OCI-M1 (cell line): ENCODE measurements at regions not wholly inside any gene's neighbourhood (a gene's known extent, or its start where the extent isn't known, plus 50 kb on each side); places are given as distances from the start of the nearest gene placed in this dataset.
"Not testable (repeated sequence)": the region's sequence is repeated elsewhere in the genome, so short reads cannot be mapped to it uniquely, and the experiment has no call there.

Experiments used
- DNase-seq: peaks from one replicate; lab custom pipeline; 2025; lab: John Stamatoyannopoulos, UW

DNA sequence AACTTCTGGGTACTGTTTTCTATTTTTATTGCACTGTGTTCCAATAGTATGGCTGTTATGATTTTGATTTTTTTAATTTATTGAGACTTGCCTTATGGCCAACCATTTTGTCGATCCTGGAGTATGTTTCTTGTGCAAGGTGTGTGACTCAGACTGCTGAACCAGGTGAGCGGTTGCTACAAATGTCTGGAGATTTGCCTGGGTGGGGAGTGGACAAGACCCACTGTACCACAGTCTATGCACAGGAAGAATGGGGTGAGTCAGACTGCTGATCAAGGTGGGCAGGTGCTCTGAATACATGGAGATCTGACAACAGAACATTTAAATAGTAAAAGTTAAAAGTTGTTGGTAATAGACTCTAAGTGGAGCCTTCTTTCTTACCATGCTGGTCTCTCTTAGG lies 609.2 kb downstream of the CSNK1G3 start:
- DNase-seq = no peak

DNA sequence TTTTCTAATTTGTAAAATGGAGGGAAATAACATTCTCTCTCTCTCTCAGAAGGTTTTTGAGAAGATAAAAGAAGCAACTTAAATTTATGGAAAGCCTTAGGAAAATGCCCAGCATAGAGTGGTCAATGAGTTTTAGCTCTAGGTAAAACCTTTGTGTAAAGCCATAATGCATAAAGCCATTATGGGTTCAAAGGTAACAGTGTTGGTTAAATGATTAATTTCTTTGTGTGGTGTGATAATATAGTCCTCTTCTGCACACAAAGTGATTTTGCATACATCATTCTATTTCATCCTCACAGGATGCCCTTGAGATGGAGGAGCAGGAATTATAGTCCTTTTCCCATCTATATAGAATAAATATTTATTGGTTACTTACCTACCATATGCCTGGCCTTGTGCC lies 602.9 kb downstream of the CSNK1G3 start:
- DNase-seq = no peak

DNA sequence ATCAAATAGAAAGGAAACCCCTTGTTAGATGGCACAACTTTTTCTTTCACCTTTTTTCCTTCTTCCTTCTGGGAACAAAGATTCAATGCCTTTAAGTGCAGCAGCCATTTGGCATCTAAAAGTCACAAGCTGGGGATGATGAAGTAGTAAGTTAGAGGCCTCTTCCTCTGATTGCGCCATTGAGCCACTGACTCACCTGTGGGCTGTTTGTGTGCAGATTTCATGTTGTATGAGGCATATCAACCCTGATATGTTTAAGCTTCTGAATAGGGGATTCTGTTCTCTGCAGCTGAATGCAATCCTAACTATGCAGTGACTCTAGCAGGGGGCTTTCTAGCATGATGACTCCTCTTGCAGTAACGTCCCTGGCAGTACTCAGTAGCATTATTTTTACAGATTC lies 599.9 kb downstream of the CSNK1G3 start:
- no peak for DNase-seq

DNA sequence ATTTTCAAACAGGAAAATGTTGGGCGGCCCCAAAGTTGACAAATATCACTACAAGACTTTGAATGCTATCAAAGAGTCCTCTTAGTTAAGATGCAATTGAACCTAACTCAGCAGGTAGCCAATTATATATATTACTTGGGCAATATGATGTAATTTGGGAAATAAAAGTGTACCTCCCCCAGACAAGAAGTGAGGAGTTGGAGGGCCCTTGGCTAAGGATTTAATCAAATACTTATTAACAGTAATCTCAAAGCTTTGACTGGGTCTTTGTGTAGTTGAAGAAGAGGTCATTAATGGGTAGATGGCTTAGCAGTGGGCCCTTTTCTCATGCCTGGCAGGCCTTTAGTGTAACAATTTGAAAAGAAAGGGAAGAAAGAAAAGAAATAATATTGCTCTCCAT lies 599.0 kb downstream of the CSNK1G3 start:
- no peak for DNase-seq

DNA sequence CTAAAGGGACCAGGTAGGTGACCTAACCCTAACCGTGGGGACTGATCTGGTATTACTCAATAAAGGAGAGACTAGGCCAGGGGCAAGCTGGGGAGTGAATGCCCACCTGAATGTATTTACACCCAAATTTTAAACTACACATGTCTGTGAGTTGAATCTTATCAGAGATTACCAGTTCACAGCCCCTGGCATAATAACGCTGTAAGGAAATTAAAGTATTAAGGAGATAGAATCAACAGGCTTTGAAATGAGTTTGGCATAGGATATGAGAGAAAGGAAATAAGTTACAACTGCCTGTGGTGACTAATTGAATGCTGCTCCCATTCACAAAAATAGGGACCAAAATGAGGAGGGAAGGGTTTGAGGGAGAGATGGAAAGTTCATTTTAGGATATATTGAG lies 593.3 kb downstream of the CSNK1G3 start:
- no peak for DNase-seq

DNA sequence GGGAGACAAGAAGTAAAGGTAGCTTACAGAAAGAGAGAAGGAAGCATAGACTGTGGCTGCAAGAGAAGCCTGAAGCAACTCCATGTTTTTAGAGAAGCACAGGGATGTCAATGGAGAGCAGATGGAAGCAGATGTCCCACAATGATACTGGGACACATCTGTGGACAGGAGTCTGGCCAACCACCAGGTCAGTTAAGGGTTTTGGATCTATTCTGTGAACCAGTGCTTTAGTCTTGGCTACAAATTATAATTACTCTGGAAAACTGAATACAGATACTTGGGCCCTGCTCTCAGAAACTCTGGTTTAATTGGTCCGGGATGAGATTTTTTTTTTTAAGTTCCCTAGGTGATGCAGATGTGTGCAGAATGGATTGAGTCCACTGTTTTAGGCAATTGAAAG lies 592.8 kb downstream of the CSNK1G3 start:
- no peak for DNase-seq

DNA sequence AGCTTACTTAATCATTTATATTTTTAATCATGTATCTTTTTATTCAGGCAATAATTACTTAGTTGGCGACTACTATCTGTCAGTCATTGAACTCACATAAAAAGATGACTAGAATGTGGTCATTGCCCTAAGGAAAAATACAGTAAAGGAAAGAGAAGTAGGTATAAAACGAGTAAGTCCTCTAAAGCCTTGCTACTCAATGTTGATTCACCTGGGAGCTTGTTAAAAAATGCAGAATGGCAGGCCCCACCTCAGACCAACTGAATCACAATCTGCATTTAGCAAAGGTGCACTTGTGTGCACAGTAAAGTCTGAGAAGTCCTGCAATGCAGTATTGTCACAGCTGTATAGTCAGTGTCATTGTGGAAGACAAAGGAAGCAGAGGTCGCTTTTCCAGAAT lies 592.4 kb downstream of the CSNK1G3 start:
- DNase-seq = no peak

DNA sequence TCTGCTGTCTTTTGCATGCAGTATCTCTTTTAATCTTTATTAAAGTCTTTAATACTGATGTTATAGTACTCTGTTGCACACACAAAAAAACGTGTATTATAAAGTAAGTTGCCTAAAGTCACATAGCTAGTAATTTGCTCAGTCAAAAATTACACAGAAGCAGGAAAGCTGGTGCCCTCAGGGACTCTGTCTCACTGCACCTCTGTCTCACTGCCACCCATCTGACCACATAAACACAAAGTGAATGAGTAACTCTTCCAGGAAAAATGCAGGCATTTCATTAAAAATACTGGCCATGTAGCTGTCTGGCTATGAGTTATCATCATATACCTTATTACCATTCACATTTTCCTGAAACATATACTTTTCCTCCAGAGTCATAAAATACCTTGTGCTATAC lies 591.7 kb downstream of the CSNK1G3 start:
- DNase-seq = no peak

DNA sequence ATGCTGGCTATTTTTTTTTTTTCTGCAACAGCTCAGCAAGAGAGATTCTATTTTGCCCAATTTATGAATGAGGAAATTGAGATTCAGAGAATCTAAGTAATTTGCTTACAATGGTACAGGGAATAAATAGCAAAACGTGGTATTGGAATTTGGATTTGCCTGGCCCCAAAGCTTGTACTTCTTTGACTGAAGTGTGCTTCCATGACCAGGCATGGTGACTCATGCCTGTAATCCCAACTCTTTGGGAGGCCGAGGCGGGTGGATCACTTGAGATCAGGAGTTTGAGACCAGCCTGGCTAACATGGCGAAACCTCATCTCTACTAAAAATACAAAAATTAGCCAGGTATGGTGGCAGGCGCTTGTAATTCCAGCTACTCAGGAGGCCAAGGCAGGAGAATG lies 591.1 kb downstream of the CSNK1G3 start:
- not testable (repeated sequence) for DNase-seq

DNA sequence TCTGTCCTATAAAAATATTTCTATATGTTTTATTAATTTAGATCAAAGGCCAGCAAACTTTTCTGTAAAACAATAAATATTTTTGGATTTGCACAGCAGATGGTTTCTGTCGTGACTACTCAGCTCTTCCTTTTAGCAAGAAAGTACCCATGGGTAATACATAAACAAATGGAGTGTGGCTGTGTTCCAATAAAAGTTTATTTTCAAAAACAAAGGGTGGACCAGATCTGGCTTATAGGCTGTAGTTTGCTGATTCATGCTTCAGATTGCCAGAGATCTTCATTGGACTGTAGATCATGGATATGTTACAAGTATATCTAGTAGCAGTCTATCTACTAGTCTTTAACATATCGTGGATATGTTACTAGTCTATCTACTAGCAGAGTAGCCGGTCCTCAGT lies 590.5 kb downstream of the CSNK1G3 start:
- DNase-seq = no peak

DNA sequence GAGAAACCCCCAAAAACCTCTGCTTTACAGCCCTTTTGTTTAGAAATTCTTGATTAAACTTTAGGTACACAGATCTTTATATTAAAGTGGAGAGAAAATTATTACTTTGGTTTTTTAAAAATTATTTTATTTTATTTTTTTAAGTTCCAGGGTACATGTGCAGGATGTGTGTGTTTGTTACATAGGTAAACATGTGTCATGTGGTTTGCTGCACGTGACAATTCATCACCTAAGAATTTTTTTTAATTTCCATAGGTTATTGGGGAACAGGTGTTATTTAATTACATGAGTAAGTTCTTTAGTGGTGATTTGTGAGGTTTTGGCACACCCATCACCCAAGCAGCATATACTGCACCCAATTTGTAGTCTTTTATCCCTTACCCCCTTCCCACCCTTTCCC lies 581.7 kb downstream of the CSNK1G3 start:
- no peak for DNase-seq

DNA sequence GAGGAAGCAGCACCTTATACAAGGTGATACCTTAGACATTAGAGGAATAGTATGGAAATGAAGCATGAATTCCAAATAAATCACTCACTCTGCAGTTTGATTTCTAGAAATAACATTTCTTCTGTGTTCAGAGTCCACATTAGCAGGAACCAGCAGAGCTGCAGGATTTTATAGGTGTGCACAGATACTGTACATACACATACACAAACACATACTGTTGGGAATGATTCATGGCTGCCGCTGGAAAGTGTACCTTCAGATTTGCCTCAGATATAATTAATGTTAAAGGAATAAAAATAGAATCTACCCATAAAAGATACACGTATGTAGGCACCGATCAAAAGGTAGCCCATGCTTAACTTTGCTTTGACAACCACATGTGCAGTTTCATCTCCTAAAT lies 578.1 kb downstream of the CSNK1G3 start:
- no peak for DNase-seq

DNA sequence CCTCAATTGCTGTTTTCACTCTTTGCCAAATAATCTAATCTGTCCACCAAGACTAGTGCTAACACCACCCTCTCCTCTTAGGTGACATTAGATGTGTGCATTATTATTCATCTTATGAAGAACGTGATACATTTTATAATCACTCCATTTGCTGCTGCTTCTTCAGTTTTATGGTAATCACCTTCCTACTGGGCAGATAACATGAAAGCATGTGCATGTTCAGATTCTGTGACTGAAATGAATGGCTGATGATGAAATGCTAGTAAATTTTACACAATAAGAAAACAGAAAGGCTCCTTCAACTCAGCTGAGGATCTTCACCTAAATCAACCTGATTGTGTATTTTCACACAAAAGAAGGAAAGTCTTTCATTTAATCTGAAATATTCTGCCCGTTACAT lies 577.6 kb downstream of the CSNK1G3 start:
- peak; percentile 0 for DNase-seq

DNA sequence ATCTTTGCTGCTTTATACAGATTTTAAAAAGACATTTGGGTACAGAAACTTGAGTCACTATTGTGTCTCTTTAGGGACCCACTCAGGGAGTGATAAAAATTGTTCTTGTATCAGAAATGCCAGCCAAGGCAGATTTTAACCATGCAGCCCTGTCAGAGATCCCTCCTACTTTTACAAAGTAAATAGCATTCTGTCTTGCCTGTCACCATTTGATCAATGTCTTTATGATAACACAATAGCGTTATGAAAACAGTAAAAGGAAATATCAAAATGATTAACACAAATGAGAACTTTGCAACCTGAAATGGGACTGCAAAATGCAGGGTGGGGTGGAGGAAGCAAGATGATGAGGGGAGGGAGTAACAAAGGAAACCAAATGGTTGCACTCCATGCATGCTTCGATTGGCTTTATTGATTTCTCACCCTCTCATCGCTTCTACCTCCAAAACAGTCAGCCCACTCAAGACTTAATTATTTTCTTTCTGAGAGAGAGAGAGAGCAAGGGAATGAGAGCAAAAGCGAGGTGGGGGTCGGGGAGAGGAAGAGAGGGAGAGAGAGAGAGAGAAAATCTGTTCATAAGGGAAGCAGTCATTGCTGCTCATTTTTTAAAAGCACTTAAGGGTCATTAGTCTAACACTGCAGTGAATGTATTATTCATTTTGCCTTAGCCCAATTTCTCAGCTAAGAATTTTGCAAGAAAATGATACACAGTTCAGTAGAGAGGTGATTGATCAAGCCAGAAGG lies 576.5 kb downstream of the CSNK1G3 start:
- DNase-seq = no peak

DNA sequence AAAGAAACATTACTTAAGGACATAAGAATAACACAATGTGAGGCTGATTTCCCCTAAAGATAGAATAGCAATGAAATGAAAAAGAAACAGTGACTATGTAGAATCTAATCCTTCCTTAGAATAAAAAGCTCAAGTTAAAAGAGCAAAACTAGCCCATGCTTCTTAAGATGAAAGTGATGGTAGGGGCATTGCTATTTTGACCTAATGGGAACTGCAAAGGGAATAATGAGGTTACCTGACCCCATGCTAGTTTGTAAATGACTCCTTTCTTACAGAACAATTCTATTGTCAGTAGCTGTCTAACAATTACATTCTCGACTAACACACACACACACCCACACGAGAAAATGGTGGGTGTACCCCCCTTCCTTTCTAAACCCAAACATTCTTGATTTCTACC lies 575.8 kb downstream of the CSNK1G3 start:
- no peak for DNase-seq

DNA sequence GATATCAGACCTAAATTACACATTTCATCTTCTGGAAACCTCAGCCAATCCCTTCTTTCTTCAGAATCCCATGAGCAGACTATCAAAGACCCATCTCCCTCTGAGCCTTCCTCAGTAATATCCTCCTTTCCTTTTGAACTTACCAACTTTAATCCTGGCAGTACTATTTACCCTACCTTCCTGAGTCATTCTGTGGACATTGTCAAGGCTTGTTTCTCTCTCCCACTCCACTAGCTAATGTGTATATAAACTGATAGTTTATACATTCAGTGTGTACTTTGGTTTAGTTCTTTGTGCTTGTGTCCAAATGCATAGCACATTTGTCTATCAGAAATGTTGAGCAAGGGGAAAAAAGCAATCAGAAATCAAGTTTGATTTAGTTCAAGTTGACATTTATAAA lies 568.3 kb downstream of the CSNK1G3 start:
- no peak for DNase-seq

DNA sequence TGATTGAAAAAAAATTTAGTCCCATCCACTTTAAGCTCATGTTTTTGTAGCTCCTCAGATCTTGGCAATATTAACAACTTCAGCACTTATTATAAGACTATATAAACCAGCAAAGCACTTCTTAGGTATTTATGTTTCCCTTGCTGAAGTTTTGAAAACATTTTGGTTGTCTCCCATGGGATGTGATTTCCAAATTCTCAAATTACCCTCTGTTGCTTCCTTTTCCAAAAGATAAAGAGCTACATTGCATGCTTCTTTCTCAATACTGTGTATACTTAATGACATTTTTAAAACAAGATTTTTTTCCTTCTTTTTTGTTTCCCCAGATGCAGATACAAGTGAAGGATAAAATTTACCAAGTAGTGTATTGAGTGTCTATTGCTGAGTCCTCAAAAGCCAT lies 567.1 kb downstream of the CSNK1G3 start:
- no peak for DNase-seq

DNA sequence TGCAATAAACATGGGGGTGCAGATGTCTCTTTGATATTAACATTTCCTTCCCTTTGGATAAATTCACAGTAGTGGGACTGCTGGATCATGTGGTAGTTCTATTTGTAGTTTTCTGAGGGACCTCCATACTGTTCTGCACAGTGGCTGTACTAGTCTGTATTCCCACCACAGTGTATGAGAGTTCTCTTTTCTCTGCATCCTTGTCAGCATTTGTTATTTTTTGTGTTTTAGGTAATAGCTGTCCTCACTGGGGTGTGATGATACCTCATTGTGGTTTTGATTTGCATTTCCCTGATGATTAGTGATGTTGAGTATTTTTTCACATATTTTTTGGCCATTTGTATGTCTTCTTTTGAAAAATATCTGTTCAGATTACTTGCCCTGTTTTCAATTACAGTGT lies 562.5 kb downstream of the CSNK1G3 start:
- DNase-seq = no peak

DNA sequence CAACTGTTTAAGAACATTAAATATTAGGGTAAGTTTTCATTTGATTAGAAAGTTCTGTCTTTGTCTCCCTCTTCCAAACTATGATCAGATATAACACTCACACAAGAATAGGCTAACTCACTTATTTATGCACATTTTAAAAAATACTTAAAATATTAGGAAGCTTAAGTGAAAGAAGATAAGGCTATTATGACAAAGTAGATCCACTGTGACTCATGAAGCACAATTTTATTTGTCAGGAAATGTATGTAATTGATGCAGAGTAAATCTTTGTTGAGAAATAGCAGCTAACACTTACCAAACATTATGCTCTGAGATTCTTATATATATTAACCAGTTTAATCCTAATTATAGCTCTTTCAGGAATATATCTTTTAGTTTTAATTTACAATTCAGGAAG lies 560.6 kb downstream of the CSNK1G3 start:
- no peak for DNase-seq

DNA sequence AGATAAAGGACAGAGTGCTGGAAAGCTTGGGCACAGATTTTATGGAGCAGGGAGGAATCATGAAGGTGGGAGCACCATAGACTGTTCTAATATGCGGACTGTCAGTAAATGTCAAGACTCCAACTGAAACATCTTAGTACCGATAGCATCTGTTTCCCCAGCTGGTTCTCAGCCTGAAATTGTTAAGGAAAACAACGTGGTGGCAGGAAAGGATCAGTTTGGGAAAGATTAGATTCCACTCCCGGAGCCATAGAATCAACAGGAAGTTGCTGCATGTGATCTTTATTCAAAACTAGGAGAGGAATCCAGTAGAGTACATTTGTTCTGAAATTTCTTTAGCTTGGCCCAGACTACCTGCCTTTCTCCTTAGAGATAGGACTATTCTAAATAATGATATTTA lies 559.1 kb downstream of the CSNK1G3 start:
- no peak for DNase-seq

DNA sequence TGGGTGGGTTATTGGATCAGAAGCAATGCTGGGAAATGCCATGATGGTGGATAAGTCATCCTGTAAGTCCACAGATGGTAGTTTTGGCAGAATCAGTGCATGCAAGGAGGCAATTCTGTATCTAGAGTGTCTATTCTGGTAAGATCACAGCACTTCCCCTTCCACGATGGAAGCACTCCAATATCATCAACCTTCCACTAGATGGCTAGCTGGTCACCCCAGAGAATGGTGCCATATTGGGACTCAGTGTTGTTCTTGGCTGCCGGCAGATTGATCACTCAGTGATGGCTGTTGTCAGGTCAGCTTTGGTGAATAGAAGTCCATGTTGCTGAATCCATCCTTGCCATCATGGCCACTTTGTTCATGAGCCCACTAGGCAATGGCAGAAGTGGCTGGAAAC lies 553.5 kb downstream of the CSNK1G3 start:
- no peak for DNase-seq

DNA sequence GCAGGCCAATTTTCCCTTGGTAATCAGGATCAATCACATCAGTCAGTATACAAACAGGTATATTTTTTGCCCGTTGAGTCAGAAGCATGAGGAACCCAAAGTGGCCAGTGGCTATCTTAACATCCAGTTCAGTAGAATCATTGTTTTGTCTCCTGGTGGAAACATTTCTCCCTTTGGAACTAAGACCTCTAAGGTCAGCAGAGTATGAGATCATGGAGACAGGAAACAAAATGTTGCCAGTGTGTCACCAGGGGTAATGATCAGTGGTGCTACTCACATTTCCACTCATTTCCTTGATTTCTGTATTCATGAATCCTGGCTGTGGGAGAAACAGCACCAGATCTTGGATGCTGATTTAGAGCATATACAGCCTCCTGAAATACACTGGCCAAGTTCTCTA lies 553.0 kb downstream of the CSNK1G3 start:
- DNase-seq = no peak

DNA sequence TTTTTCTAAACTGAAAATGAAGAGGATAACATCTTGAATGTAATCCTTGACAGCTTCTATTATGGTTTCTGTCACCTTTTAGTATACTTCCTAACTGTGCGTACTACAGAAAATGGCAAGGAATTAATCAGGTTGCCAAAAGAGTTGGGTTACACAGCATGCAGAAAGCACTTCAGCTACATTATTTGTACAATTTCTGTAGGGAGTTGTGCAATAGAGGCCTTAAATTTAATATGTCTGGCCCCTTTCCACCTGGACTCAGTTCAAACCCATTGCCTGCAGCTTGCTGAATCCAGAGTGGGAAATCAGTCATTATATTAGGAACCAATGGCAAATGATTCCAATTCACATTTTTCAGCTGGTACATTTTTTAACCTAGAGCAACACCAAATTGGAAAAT lies 549.7 kb downstream of the CSNK1G3 start:
- DNase-seq = no peak

DNA sequence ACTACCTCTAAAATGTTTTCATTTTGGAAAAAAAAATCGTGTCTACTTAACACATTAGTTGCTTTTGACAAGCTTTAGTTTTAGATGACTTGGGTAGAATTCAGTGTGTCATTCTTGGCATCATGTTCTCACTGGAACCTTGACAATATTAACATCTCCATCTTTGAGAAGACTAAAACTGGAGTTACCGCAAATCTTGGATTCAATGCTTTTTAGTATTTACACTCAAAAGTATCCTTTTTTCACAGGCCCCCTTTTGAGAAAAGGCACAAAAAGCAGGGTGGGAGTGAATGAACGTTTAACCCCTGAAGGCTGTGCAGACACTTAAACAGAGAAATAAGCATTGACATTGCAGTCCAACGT lies 549.1 kb downstream of the CSNK1G3 start:
- DNase-seq = no peak
